Stimulated activated CD4-positive, alpha-beta T cell treated with anti-CD3 and anti-CD28 coated beads, Interleukin-2, amount 100 ng/mL, for 24 hours (primary cell): ENCODE measurements at regions not wholly inside any gene's neighbourhood (a gene's known extent, or its start where the extent isn't known, plus 50 kb on each side); places are given as distances from the start of the nearest gene placed in this dataset.
A peak's percentile ranks its signal among the peaks of the same experiment; 100 is the strongest.
"Not testable (repeated sequence)": the region's sequence is repeated elsewhere in the genome, so short reads cannot be mapped to it uniquely, and the experiment has no call there.

ENCODE experiments used
- DNase-seq, 2 donors: peaks; one replicate each; pipeline ENCODE4 v3.0.0-alpha.2; 2020

- no peak for DNase-seq
Observed at GRCh38 chr5:90051756-90052155, 357.8 kb downstream of the CETN3 start.

- no peak for DNase-seq
Observed at GRCh38 chr5:90050103-90050502, 359.5 kb downstream of the CETN3 start.

- DNase-seq = no peak
Observed at GRCh38 chr5:90047113-90047512, 362.4 kb downstream of the CETN3 start.

GRCh38 chr5:90040082-90040481, 369.5 kb downstream of the CETN3 start:
- not testable (repeated sequence) for DNase-seq

GRCh38 chr5:90037646-90038045, 371.9 kb downstream of the CETN3 start:
- DNase-seq = no peak

GRCh38 chr5:90022711-90023053, 386.9 kb downstream of the CETN3 start:
- no peak for DNase-seq

- DNase-seq = no peak
Observed at GRCh38 chr5:90022002-90022710, 387.4 kb downstream of the CETN3 start.

GRCh38 chr5:90020575-90021538, 388.7 kb downstream of the CETN3 start:
- no peak for DNase-seq

GRCh38 chr5:90017239-90017638, 392.3 kb downstream of the CETN3 start:
- no peak for DNase-seq

- DNase-seq = no peak
Observed at GRCh38 chr5:90015584-90016018, 394.0 kb downstream of the CETN3 start.

GRCh38 chr5:90014420-90014819, 395.1 kb downstream of the CETN3 start:
- no peak for DNase-seq

GRCh38 chr5:90000351-90000750, 409.2 kb downstream of the CETN3 start:
- DNase-seq = peak in 1 of 2 donors; percentile 1

GRCh38 chr5:89998519-89999305, 410.8 kb downstream of the CETN3 start:
- no peak for DNase-seq

GRCh38 chr5:89996890-89997289, 412.7 kb downstream of the CETN3 start:
- DNase-seq = no peak

GRCh38 chr5:89996335-89996734, 413.2 kb downstream of the CETN3 start:
- DNase-seq = no peak

GRCh38 chr5:89994266-89994665, 415.3 kb downstream of the CETN3 start:
- no peak for DNase-seq

- no peak for DNase-seq
Observed at GRCh38 chr5:89992201-89992600, 417.4 kb downstream of the CETN3 start.

GRCh38 chr5:89991592-89991991, 418.0 kb downstream of the CETN3 start:
- DNase-seq = no peak

- DNase-seq = no peak
Observed at GRCh38 chr5:89989776-89990175, 419.8 kb downstream of the CETN3 start.

- no peak for DNase-seq
Observed at GRCh38 chr5:89988998-89989655, 420.4 kb downstream of the CETN3 start.

GRCh38 chr5:89988129-89988810, 421.3 kb downstream of the CETN3 start:
- no peak for DNase-seq

GRCh38 chr5:89983216-89983615, 426.3 kb downstream of the CETN3 start:
- DNase-seq = no peak
